OCI-LY7 (cell line): ENCODE measurements at regions not wholly inside any gene's neighbourhood (a gene's known extent, or its start where the extent isn't known, plus 50 kb on each side); places are given as distances from the start of the nearest gene placed in this dataset.

Source experiments
- BruUV-seq: library from RNA; stranded (reverse); fragments of 400-500 nt; replicated peaks from 2 replicates; lab custom pipeline; 2021; lab: Mats Ljungman, UMichigan
- CTCF ChIA-PET: fragments of 300-600 bp; sonication (Branson Sonifier 250); formaldehyde crosslinking; loops from one replicate; lab custom pipeline; 2022; ENCODE audit warnings: antibody characterized with exemption; ENCODE audit not compliant: unreplicated experiment; lab: Charles Lee
- POLR2A ChIA-PET: fragments of 300-600 bp; sonication (Branson Sonifier 250); formaldehyde crosslinking; loops from one replicate; lab custom pipeline; 2022; ENCODE audit warnings: antibody characterized with exemption; lab: Charles Lee
- DNase-seq: peaks from one replicate; pipeline ENCODE4 v3.0.0-alpha.2; 2015; ENCODE audit warnings: low spot score
- H2AFZ ChIP-seq: fragments of 200-600 bp; sonication (generic), shearing (Covaris generic); 2 replicates; pipeline ENCODE4 v1.6.1; 2014; ENCODE audit warnings: mild to moderate bottlenecking, antibody characterized with exemption, low read length, moderate library complexity
- H3K27ac ChIP-seq: fragments of 200-600 bp; sonication (generic); 2 replicates; pipeline ENCODE4 v1.5.1; 2014; ENCODE audit warnings: mixed run types, low read depth, mild to moderate bottlenecking, moderate library complexity, low read length, inconsistent platforms; ENCODE audit not compliant: poor library complexity, severe bottlenecking
- H3K36me3 ChIP-seq: fragments of 200-600 bp; sonication (generic); 2 replicates; pipeline ENCODE4 v1.6.1; 2014; ENCODE audit warnings: mild to moderate bottlenecking, antibody characterized with exemption, low read length, moderate library complexity, mixed read lengths; ENCODE audit not compliant: insufficient read depth
- H3K4me1 ChIP-seq: fragments of 200-600 bp; sonication (generic); 2 replicates; pipeline ENCODE4 v1.5.1; 2014; ENCODE audit warnings: mild to moderate bottlenecking, low read length; ENCODE audit not compliant: insufficient read depth, poor library complexity, severe bottlenecking
- H3K4me2 ChIP-seq: fragments of 200-600 bp; sonication (generic); 2 replicates; pipeline ENCODE4 v1.6.1; 2014; ENCODE audit warnings: mild to moderate bottlenecking, low read length
- H3K4me3 ChIP-seq: fragments of 200-600 bp; sonication (generic); 2 replicates; pipeline ENCODE4 v1.5.1; 2014; ENCODE audit warnings: mild to moderate bottlenecking, low read depth, low read length; ENCODE audit not compliant: poor library complexity, severe bottlenecking
- H3K79me2 ChIP-seq: fragments of 200-600 bp; sonication (generic); 2 replicates; pipeline ENCODE4 v1.6.1; 2016; ENCODE audit warnings: low read depth, mild to moderate bottlenecking, low read length, moderate library complexity, mixed read lengths; ENCODE audit not compliant: insufficient read depth
- H3K9me2 ChIP-seq: fragments of 200-600 bp; sonication (generic); 2 replicates; pipeline ENCODE4 v1.6.1; 2016; ENCODE audit warnings: mild to moderate bottlenecking, low read length, mixed read lengths; ENCODE audit not compliant: insufficient read depth
- H3K9me3 ChIP-seq: fragments of 200-600 bp; sonication (generic); 2 replicates; pipeline ENCODE4 v1.6.1; 2014; ENCODE audit warnings: mild to moderate bottlenecking, mixed run types, low read length, mixed read lengths
- H4K20me1 ChIP-seq: fragments of 200-600 bp; sonication (generic); 2 replicates; pipeline ENCODE4 v1.6.1; 2014; ENCODE audit warnings: mild to moderate bottlenecking, antibody characterized with exemption, low read length, moderate library complexity, mixed read lengths; ENCODE audit not compliant: insufficient read depth
- CTCF ChIP-seq: fragments of 200-600 bp; sonication (generic); conservative IDR thresholded peaks from 2 replicates; pipeline ENCODE4 v1.5.1; 2014; ENCODE audit warnings: mild to moderate bottlenecking, antibody characterized with exemption, low read length, moderate library complexity, mixed read lengths
- EZH2phosphoT487 ChIP-seq: fragments of 200-600 bp; sonication (generic); IDR thresholded peaks from 2 replicates; pipeline ENCODE4 v1.6.1; 2018; ENCODE audit warnings: low read depth, borderline replicate concordance, mild to moderate bottlenecking, mixed run types, antibody characterized with exemption, low read length, moderate library complexity, mixed read lengths
- intact Hi-C: fragments of 100-400 bp; cut with micrococcal nuclease; formaldehyde crosslinking; loops from one replicate; pipeline ENCODE4 v1.10.0; 2022; ENCODE audit not compliant: unreplicated experiment

DNA sequence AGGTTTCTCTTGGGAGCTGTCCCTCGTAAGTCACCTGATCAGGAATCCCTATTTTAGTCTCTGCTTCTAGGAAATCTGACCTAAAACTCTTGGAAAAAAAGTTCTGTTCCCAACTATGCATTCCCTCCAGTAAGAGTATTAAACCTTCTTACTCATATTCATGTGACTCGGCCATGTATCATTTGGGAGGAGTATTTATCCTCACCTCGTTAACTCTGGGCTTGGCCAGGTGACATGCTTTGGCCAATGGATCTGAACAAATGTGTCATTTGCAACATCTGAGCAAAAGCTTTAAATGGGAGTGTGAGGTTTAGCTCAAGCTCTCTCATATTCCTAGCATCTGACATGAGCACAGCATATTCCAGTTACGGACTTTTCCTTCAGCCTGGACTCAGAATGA lies 226.8 kb downstream of the NUAK1 start:
- H3K4me3 ChIP-seq: no peak overlapping the region

DNA sequence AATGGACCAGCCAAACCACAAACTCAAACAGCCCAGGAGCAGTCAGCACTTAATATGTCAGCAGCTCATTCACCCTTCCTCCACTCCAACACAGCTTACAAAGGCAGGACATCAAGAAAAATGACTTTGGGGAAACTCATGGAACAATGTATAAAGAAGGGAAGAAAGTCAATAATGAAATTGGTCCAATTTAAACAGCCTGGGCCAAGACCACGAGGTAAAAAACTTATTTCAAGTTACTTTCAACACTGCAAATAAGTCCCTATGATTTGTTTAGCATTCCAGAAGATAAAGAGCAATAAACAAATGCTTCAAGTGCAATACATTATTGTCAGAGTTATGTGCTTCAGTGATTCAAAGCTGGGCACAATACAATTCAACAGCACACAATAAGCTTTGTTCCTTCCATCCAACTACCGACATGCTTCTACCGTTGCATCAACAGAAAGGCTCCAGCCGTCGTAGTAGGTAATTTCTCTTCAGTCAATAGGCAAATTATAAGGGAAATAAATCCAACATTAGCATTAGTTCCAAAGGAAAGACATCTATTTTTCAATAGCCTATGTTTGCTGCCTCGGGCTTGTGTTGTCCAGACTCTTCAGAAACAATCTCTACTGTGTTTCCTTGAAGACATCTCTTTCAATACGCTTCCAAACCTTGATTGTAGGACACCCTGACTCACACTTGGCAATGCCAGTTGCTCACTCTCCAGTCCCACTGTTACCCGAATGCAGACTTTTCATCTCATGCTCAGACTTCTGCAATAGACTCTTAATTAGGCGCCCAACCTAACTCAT lies 225.7 kb downstream of the NUAK1 start:
- no peaks in the 10 kb centered on the region for H3K36me3 ChIP-seq
- H4K20me1 ChIP-seq: no peaks in the 10 kb centered on the region
- no peak overlapping the region for H2AFZ ChIP-seq
- no peak overlapping the region for H3K4me3 ChIP-seq
- H3K9me2 ChIP-seq: no peaks in the 10 kb centered on the region
- H3K4me2 ChIP-seq: no peak overlapping the region
- intact Hi-C loops: no loop called here
- POLR2A ChIA-PET: no interaction called here
- H3K9me3 ChIP-seq: no peaks in the 10 kb centered on the region
- CTCF ChIA-PET: no interaction called here
- TF ChIP-seq CTCF (no peak), EZH2phosphoT487 (no peak)
- H3K4me1 ChIP-seq: no peaks in the 10 kb centered on the region
- BruUV-seq: no TSS peak
- DNase-seq: no peak
- no peaks in the 10 kb centered on the region for H3K79me2 ChIP-seq
- no peak overlapping the region for H3K27ac ChIP-seq

More for the DNA sequence above, 226.8 kb downstream of the NUAK1 start:
- no peak for DNase-seq
- Histone ChIP-seq H2AFZ (no peak overlapping the region), H3K27ac (no peak overlapping the region), H3K9me2 (no peaks in the 10 kb centered on the region), H3K4me2 (no peak overlapping the region), H4K20me1 (no peaks in the 10 kb centered on the region), H3K36me3 (no peaks in the 10 kb centered on the region), H3K9me3 (no peaks in the 10 kb centered on the region), H3K4me1 (no peaks in the 10 kb centered on the region), H3K79me2 (no peaks in the 10 kb centered on the region)
- ChIA-PET CTCF (no interaction called here), POLR2A (no interaction called here)
- no TSS peak for BruUV-seq
- no peak for TF ChIP-seq CTCF
- intact Hi-C loops: no loop called here

GRCh38 chr12:105915997-105916759 lies 222.6 kb downstream of the NUAK1 start:
- ChIA-PET CTCF (no interaction called here), POLR2A (interaction anchor here (0.7 kb wide), 1 partner anchor 29 kb away, joined by 4 read pairs; no protein-coding TSS in a partner anchor)
- H4K20me1 ChIP-seq: no peaks in the 10 kb centered on the region
- DNase-seq: no peak
- H3K79me2 ChIP-seq: no peaks in the 10 kb centered on the region
- no TSS peak for BruUV-seq
- intact Hi-C loops: no loop called here
- no peak overlapping the region for H3K27ac ChIP-seq
- H3K4me3 ChIP-seq: no peak overlapping the region
- no peaks in the 10 kb centered on the region for H3K4me1 ChIP-seq
- no peaks in the 10 kb centered on the region for H3K36me3 ChIP-seq
- H3K9me2 ChIP-seq: no peaks in the 10 kb centered on the region
- TF ChIP-seq EZH2phosphoT487 (no peak), CTCF (no peak)
- no peak overlapping the region for H3K4me2 ChIP-seq
- H3K9me3 ChIP-seq: no peaks in the 10 kb centered on the region
- no peak overlapping the region for H2AFZ ChIP-seq
